ENCODE measurements at regions not wholly inside any gene's neighbourhood (a gene's known extent, or its start where the extent isn't known, plus 50 kb on each side); places are given as distances from the start of the nearest gene placed in this dataset.

- TF ChIP-seq POLR2AphosphoS5 (IDR thresholded peaks at IDR 0.05; ENCODE audit: low read depth) = no peak
- no peak for TF ChIP-seq CTCF (IDR thresholded peaks at IDR 0.05; ENCODE audit: insufficient read depth, low read length)
- TF ChIP-seq GABPA (IDR thresholded peaks at IDR 0.05; ENCODE audit: low read depth) = no peak
- no peak for TF ChIP-seq REST (IDR thresholded peaks at IDR 0.05; ENCODE audit: insufficient replicate concordance, low read depth)
Observed at GRCh38 chr5:171579976-171580411, 160.5 kb downstream of the FGF18 start.

Measured in HL-60 (cell line).